ENCODE measurements at regions not wholly inside any gene's neighbourhood (a gene's known extent, or its start where the extent isn't known, plus 50 kb on each side); places are given as distances from the start of the nearest gene placed in this dataset.

DNA sequence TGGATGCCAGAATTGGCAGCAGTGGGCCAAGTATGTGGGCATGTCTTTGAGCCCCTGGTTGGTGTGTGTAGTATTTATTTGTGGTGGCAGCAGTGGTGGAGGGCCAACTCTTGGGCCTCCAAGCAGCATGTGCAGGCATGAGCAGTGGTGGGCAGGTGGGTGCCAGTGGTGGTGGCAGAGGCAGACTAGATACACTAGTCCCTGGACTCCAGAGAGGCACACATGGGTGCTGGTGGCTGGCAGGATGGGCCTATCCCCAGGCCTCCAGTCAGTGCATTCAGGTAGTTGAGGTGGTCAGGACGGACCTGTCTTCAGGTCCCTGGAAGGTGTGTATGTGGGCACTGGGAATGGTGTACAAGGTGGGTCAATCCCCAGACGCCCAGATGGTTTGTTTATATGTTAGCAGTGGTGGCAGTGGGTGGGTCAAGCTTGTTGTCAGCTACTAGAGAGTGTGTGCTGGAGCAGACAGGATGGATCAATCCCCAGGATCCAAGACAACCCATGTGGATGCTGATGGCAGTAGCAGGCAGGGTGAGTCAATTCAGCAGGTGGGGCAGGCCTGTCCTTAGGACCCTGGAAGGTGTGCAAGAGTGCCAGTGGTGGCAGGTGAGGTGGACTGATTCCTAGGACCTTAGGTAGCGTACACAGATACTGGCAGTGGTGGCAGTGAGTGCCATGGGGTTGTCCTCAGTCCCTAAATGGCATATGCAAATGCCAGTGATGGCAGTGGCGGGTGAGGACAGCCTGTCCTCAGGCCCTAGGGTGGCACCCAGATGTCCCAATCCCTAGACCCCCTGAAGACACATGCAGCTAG, 294.3 kb downstream of the RPS24 start:
- ATAC-seq (ENCODE audit: low read depth) (no peak), DNase-seq (ENCODE audit: low spot score) (no peak)
- peaks cover 5% of the 10 kb centered on the region for H3K27me3 ChIP-seq (ENCODE audit: insufficient read depth, poor library complexity, severe bottlenecking)
- H3K4me3 ChIP-seq (ENCODE audit: severe bottlenecking), result no peak overlapping the region
- peaks cover 3% of the 10 kb centered on the region for H3K9me3 ChIP-seq (ENCODE audit: severe bottlenecking)
- TF ChIP-seq, protein P1, sequence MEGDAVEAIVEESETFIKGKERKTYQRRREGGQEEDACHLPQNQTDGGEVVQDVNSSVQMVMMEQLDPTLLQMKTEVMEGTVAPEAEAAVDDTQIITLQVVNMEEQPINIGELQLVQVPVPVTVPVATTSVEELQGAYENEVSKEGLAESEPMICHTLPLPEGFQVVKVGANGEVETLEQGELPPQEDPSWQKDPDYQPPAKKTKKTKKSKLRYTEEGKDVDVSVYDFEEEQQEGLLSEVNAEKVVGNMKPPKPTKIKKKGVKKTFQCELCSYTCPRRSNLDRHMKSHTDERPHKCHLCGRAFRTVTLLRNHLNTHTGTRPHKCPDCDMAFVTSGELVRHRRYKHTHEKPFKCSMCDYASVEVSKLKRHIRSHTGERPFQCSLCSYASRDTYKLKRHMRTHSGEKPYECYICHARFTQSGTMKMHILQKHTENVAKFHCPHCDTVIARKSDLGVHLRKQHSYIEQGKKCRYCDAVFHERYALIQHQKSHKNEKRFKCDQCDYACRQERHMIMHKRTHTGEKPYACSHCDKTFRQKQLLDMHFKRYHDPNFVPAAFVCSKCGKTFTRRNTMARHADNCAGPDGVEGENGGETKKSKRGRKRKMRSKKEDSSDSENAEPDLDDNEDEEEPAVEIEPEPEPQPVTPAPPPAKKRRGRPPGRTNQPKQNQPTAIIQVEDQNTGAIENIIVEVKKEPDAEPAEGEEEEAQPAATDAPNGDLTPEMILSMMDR (IDR thresholded peaks at IDR 0.05; ENCODE audit: poor library complexity, severe bottlenecking), result no peak
- no peaks in the 10 kb centered on the region for H3K4me1 ChIP-seq (ENCODE audit: insufficient read depth, poor library complexity, severe bottlenecking)
- H3K27ac ChIP-seq (ENCODE audit: poor library complexity, severe bottlenecking), result no peak overlapping the region
- no peaks in the 10 kb centered on the region for H3K36me3 ChIP-seq (ENCODE audit: low read depth)

- DNase-seq (ENCODE audit: low spot score) (no peak), ATAC-seq (ENCODE audit: low read depth) (no peak)
- Histone ChIP-seq H3K36me3 (ENCODE audit: low read depth) (no peaks in the 10 kb centered on the region), H3K27me3 (ENCODE audit: insufficient read depth, poor library complexity, severe bottlenecking) (peaks cover 5% of the 10 kb centered on the region), H3K4me1 (ENCODE audit: insufficient read depth, poor library complexity, severe bottlenecking) (no peaks in the 10 kb centered on the region), H3K9me3 (ENCODE audit: severe bottlenecking) (peaks cover 3% of the 10 kb centered on the region), H3K27ac (ENCODE audit: poor library complexity, severe bottlenecking) (no peak overlapping the region), H3K4me3 (ENCODE audit: severe bottlenecking) (no peak overlapping the region)
- TF ChIP-seq, protein P1 (IDR thresholded peaks at IDR 0.05; ENCODE audit: poor library complexity, severe bottlenecking), result no peak
Measured at GRCh38 chr10:78328592-78329404, 295.1 kb downstream of the RPS24 start.

DNA sequence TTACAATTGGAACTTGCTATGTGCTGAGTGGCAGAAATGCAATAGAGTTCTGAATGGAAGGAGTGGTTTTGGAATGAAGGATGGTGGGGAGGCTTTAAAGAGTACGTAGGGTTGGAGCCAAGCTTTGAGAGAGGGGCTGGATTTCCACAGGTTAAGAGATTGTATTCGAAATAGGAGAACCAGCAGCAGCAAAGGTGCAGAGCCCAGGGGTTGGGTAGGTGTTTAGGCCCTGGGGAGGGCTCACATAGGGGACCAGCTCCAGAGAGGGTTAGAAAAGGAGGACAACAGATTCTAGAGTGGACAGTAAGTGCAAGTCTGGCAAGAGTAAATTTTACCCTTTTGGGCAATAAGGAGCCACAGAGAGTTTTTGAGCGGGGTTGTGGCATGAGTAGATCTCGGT, 297.2 kb downstream of the RPS24 start:
- TF ChIP-seq, protein P1 (IDR thresholded peaks at IDR 0.05; ENCODE audit: poor library complexity, severe bottlenecking), result no peak
- H3K9me3 ChIP-seq (ENCODE audit: severe bottlenecking), result peaks cover 3% of the 10 kb centered on the region
- ATAC-seq (ENCODE audit: low read depth) (no peak), DNase-seq (ENCODE audit: low spot score) (no peak)
- no peaks in the 10 kb centered on the region for H3K36me3 ChIP-seq (ENCODE audit: low read depth)
- H3K4me1 ChIP-seq (ENCODE audit: insufficient read depth, poor library complexity, severe bottlenecking), result no peaks in the 10 kb centered on the region
- H3K4me3 ChIP-seq (ENCODE audit: severe bottlenecking), result no peak overlapping the region
- H3K27ac ChIP-seq (ENCODE audit: poor library complexity, severe bottlenecking), result no peak overlapping the region
- H3K27me3 ChIP-seq (ENCODE audit: insufficient read depth, poor library complexity, severe bottlenecking), result peaks cover 5% of the 10 kb centered on the region

- Histone ChIP-seq H3K27me3 (ENCODE audit: insufficient read depth, poor library complexity, severe bottlenecking) (peaks cover 5% of the 10 kb centered on the region), H3K27ac (ENCODE audit: poor library complexity, severe bottlenecking) (no peak overlapping the region), H3K9me3 (ENCODE audit: severe bottlenecking) (peaks cover 3% of the 10 kb centered on the region), H3K4me3 (ENCODE audit: severe bottlenecking) (no peak overlapping the region), H3K4me1 (ENCODE audit: insufficient read depth, poor library complexity, severe bottlenecking) (no peaks in the 10 kb centered on the region), H3K36me3 (ENCODE audit: low read depth) (no peaks in the 10 kb centered on the region)
- TF ChIP-seq, protein P1 (IDR thresholded peaks at IDR 0.05; ENCODE audit: poor library complexity, severe bottlenecking), result no peak
- ATAC-seq (ENCODE audit: low read depth) (no peak), DNase-seq (ENCODE audit: low spot score) (no peak)
Measured at GRCh38 chr10:78331391-78331922, 297.8 kb downstream of the RPS24 start.
